ENCODE measurements at regions not wholly inside any gene's neighbourhood (a gene's known extent, or its start where the extent isn't known, plus 50 kb on each side); places are given as distances from the start of the nearest gene placed in this dataset.

DNA sequence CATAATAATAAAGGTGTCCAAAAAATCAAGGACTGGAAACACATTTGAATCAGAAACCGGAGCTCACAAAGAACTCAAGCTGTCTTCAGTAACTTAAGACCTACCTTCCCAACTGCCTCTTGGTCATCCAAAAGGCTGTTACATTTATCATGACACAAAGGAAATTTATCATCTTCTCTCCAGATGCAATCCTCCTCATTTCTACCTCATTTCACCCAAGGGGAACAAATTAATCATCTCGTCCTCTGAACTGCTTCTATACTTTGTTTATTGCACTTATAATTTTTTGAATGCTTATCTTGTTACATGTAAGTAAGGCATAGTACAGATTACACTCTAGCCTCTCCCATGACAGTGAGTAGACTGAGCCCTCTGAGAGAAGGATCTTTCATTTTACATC is 105.1 kb upstream of the RGPD4 start:
- TF ChIP-seq, protein P1, sequence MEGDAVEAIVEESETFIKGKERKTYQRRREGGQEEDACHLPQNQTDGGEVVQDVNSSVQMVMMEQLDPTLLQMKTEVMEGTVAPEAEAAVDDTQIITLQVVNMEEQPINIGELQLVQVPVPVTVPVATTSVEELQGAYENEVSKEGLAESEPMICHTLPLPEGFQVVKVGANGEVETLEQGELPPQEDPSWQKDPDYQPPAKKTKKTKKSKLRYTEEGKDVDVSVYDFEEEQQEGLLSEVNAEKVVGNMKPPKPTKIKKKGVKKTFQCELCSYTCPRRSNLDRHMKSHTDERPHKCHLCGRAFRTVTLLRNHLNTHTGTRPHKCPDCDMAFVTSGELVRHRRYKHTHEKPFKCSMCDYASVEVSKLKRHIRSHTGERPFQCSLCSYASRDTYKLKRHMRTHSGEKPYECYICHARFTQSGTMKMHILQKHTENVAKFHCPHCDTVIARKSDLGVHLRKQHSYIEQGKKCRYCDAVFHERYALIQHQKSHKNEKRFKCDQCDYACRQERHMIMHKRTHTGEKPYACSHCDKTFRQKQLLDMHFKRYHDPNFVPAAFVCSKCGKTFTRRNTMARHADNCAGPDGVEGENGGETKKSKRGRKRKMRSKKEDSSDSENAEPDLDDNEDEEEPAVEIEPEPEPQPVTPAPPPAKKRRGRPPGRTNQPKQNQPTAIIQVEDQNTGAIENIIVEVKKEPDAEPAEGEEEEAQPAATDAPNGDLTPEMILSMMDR (conservative IDR thresholded peaks at IDR 0.05) = no peak
- no peak for TF ChIP-seq EZH2 (IDR thresholded peaks at IDR 0.05; ENCODE audit: low read depth)
